Stomach (tissue), 8 donors: ENCODE measurements at regions not wholly inside any gene's neighbourhood (a gene's known extent, or its start where the extent isn't known, plus 50 kb on each side); places are given as distances from the start of the nearest gene placed in this dataset.

Experiments used
- DNase-seq, 2 donors: peaks; one replicate each; pipeline versions ENCODE4 v3.0.0 to v3.0.0-alpha.2; 2013 to 2019
- H3K27ac ChIP-seq, 5 donors: fragments of 200-600 bp in 4 of 5; sonication (generic) in 4 of 5; one replicate each; pipeline ENCODE4 v1.5.1; 2013 to 2019; ENCODE audit warnings: mild to moderate bottlenecking in 1 of 5, moderate library complexity in 1 of 5
- H3K27me3 ChIP-seq, 3 donors: fragments of 200-600 bp; sonication (generic); one replicate each; pipeline ENCODE4 v1.5.1; 2017 to 2019; ENCODE audit warnings: mixed run types in 1 of 3
- H3K36me3 ChIP-seq, 4 donors: fragments of 200-600 bp; sonication (generic); 1 replicate in 3 of 4; 2 replicates in 1 of 4; pipeline ENCODE4 v1.5.1; 2016 to 2019
- H3K4me1 ChIP-seq, 4 donors: fragments of 200-600 bp; sonication (generic); one replicate each; pipeline ENCODE4 v1.5.1; 2016 to 2019
- H3K4me3 ChIP-seq, 4 donors: fragments of 200-600 bp; sonication (generic) in 3 of 4; one replicate each; pipeline ENCODE4 v1.5.1; 2016 to 2019; ENCODE audit warnings: mild to moderate bottlenecking in 1 of 4
- H3K9me3 ChIP-seq, 4 donors: fragments of 200-600 bp; sonication (generic); one replicate each; pipeline ENCODE4 v1.5.1; 2016 to 2019
- CTCF ChIP-seq, 7 experiments: fragments of 450-650 bp in 4 of 7; fragments of 200-600 bp in 3 of 7; sonication (generic) in 3 of 7; IDR thresholded peaks; one replicate each; pipeline ENCODE4 v1.5.1; 2016 to 2019; ENCODE audit warnings: antibody characterized with exemption in 7 of 7, control low read depth in 2 of 7, mild to moderate bottlenecking in 1 of 7
- EP300 ChIP-seq: sonication (generic); formaldehyde crosslinking; IDR thresholded peaks from one replicate; pipeline ENCODE4 v1.6.1; 2017; ENCODE audit warnings: antibody characterized with exemption
- POLR2A ChIP-seq, 4 donors: fragments of 450-650 bp; IDR thresholded peaks; one replicate each; pipeline ENCODE4 v1.6.1; 2016; ENCODE audit warnings: antibody characterized with exemption in 4 of 4, control low read depth in 2 of 4, mild to moderate bottlenecking in 1 of 4, moderate library complexity in 1 of 4
- POLR2AphosphoS5 ChIP-seq, 3 donors: sonication (generic); formaldehyde crosslinking; IDR thresholded peaks; one replicate each; pipeline ENCODE4 v1.6.1; 2016; ENCODE audit warnings: antibody characterized with exemption in 3 of 3
- WGBS, 5 donors: extraction: QIAGEN DNeasy Blood & Tissue Kit in 3 of 5; methylation state at CpG; one replicate each; pipeline versions ENCODE4 v1.1.5 to v1.1.7; 2013 to 2018; 5-methylcytosine and 5-hydroxymethylcytosine counted together
- intact Hi-C: fragments of 100-400 bp; cut with DNase I; formaldehyde crosslinking; loops from one replicate; pipeline ENCODE4 v1.15.1; 2023; ENCODE audit warnings: low total_unique reads
- donor health status: healthy with polysubstance abuse.
- donor health status: Bipolar disorder and iron deficiency.
- donor health status: healthy.

GRCh38 chr7:156236181-156236889 is 404.2 kb upstream of the RNF32 start:
- intact Hi-C loops: no loop called here
- Histone ChIP-seq H3K4me1 (no peaks in the 10 kb centered on the region), H3K9me3 (no peaks in the 10 kb centered on the region), H3K27me3 (no peaks in the 10 kb centered on the region), H3K36me3 (no peaks in the 10 kb centered on the region), H3K4me3 (no peak overlapping the region), H3K27ac (no peak overlapping the region)
- WGBS, 5 donors: 80 to 88% (median 81%) methylated on average over 23 of the region's 23 CpGs
- DNase-seq: peak in 1 of 2 donors; percentile 24
- TF ChIP-seq EP300: no peak
- no peak for TF ChIP-seq CTCF (IDR thresholded peaks at IDR 0.05)
- no peak for TF ChIP-seq POLR2AphosphoS5 (IDR thresholded peaks at IDR 0.05)
- no peak for TF ChIP-seq POLR2A (IDR thresholded peaks at IDR 0.05)

GRCh38 chr7:156234666-156235494 is 405.7 kb upstream of the RNF32 start:
- Histone ChIP-seq H3K9me3 (no peaks in the 10 kb centered on the region), H3K27me3 (no peaks in the 10 kb centered on the region), H3K4me3 (no peak overlapping the region), H3K36me3 (no peaks in the 10 kb centered on the region), H3K4me1 (no peaks in the 10 kb centered on the region), H3K27ac (no peak overlapping the region)
- TF ChIP-seq POLR2AphosphoS5 (IDR thresholded peaks at IDR 0.05) (no peak), EP300 (no peak), CTCF (IDR thresholded peaks at IDR 0.05) (no peak), POLR2A (IDR thresholded peaks at IDR 0.05) (no peak)
- DNase-seq: no peak
- 82 to 87% (median 85%) methylated on average over 9 to 10 of the region's 10 CpGs for WGBS, 5 donors
- intact Hi-C loops: no loop called here

GRCh38 chr7:156234192-156234591 is 406.4 kb upstream of the RNF32 start:
- intact Hi-C loops: no loop called here
- H3K36me3 ChIP-seq: no peaks in the 10 kb centered on the region
- no peak overlapping the region for H3K27ac ChIP-seq
- H3K4me3 ChIP-seq: no peak overlapping the region
- peaks cover 0 to under 1% (median under 1%) of the 10 kb centered on the region in 4 donors for H3K9me3 ChIP-seq
- H3K27me3 ChIP-seq: no peaks in the 10 kb centered on the region
- TF ChIP-seq EP300 (no peak), POLR2A (IDR thresholded peaks at IDR 0.05) (no peak), CTCF (IDR thresholded peaks at IDR 0.05) (no peak), POLR2AphosphoS5 (IDR thresholded peaks at IDR 0.05) (no peak)
- DNase-seq: no peak
- 93 to 97% (median 95%) methylated on average over 5 of the region's 5 CpGs for WGBS, 5 donors
- H3K4me1 ChIP-seq: no peaks in the 10 kb centered on the region

- DNase-seq: no peak
- Histone ChIP-seq H3K4me3 (no peak overlapping the region), H3K27ac (no peak overlapping the region), H3K36me3 (no peaks in the 10 kb centered on the region), H3K4me1 (no peaks in the 10 kb centered on the region), H3K9me3 (peaks cover 0 to 11% (median 7%) of the 10 kb centered on the region in 4 donors), H3K27me3 (no peaks in the 10 kb centered on the region)
- 85 to 90% (median 88%) methylated on average over 23 to 37 of the region's 37 CpGs for WGBS, 5 donors
- intact Hi-C loops: no loop called here
- TF ChIP-seq CTCF (IDR thresholded peaks at IDR 0.05) (no peak), POLR2AphosphoS5 (IDR thresholded peaks at IDR 0.05) (no peak), EP300 (no peak)
Observed at GRCh38 chr7:156232931-156233705, 407.5 kb upstream of the RNF32 start.
